GM12865 (cell line): ENCODE measurements at regions not wholly inside any gene's neighbourhood (a gene's known extent, or its start where the extent isn't known, plus 50 kb on each side); places are given as distances from the start of the nearest gene placed in this dataset.

ENCODE experiments used
- DNase-seq: peaks from one replicate; pipeline ENCODE4 v3.0.0; 2010; ENCODE audit warnings: low read depth
- H3K4me3 ChIP-seq: 2 replicates; pipeline ENCODE4 v1.5.1; 2011; ENCODE audit warnings: mild to moderate bottlenecking, low read depth, low read length, control low read depth
- CTCF ChIP-seq: IDR thresholded peaks from 2 replicates; pipeline ENCODE4 v1.5.1; 2011; ENCODE audit warnings: low read length, control low read depth, low read depth, inconsistent platforms; ENCODE audit not compliant: insufficient read depth; ENCODE audit errors: missing control alignments

GRCh38 chr14:53464376-53464775 lies 311.3 kb upstream of the DDHD1 start:
- no peak overlapping the region for H3K4me3 ChIP-seq
- no peak for TF ChIP-seq CTCF
- DNase-seq = no peak

GRCh38 chr14:53462931-53463778 lies 310.0 kb upstream of the DDHD1 start:
- TF ChIP-seq CTCF = no peak
- no peak for DNase-seq
- no peak overlapping the region for H3K4me3 ChIP-seq

- no peak overlapping the region for H3K4me3 ChIP-seq
- DNase-seq = no peak
- no peak for TF ChIP-seq CTCF
Measured at GRCh38 chr14:53461858-53462257, 308.7 kb upstream of the DDHD1 start.

- no peak for DNase-seq
- TF ChIP-seq CTCF = no peak
- H3K4me3 ChIP-seq = no peak overlapping the region
Measured at GRCh38 chr14:53460544-53460943, 307.4 kb upstream of the DDHD1 start.

GRCh38 chr14:53458368-53458814 lies 305.3 kb upstream of the DDHD1 start:
- no peak for TF ChIP-seq CTCF
- no peak for DNase-seq
- H3K4me3 ChIP-seq = no peak overlapping the region

GRCh38 chr14:53456931-53457330 lies 303.8 kb upstream of the DDHD1 start:
- no peak for TF ChIP-seq CTCF
- no peak for DNase-seq

More at GRCh38 chr14:53456931-53457330, 303.8 kb upstream of the DDHD1 start:
- no peak overlapping the region for H3K4me3 ChIP-seq
